SU-DHL-6 (cell line): ENCODE measurements at regions not wholly inside any gene's neighbourhood (a gene's known extent, or its start where the extent isn't known, plus 50 kb on each side); places are given as distances from the start of the nearest gene placed in this dataset.

Experiments
- H2AFZ ChIP-seq: fragments of 200-600 bp; sonication (generic); 2 replicates; pipeline ENCODE4 v1.6.1; 2014; ENCODE audit warnings: low read depth, mild to moderate bottlenecking, moderate library complexity, mixed read lengths, antibody characterized with exemption, low read length; ENCODE audit not compliant: severe bottlenecking
- H3F3A ChIP-seq: fragments of 200-600 bp; shearing (Covaris generic); 2 replicates; pipeline ENCODE4 v1.6.0; 2016; ENCODE audit warnings: antibody characterized with exemption, mild to moderate bottlenecking; ENCODE audit not compliant: insufficient read depth
- H3K27ac ChIP-seq: fragments of 200-600 bp; sonication (generic); 2 replicates; pipeline ENCODE4 v1.5.1; 2016; ENCODE audit warnings: low read depth, mild to moderate bottlenecking, low read length, moderate library complexity, mixed read lengths
- H3K27me3 ChIP-seq: fragments of 200-600 bp; sonication (generic), shearing (Covaris generic); 2 replicates; pipeline ENCODE4 v1.6.0; 2014; ENCODE audit warnings: mild to moderate bottlenecking, low read length
- H3K36me3 ChIP-seq: fragments of 200-600 bp; sonication (generic); 2 replicates; pipeline ENCODE4 v1.6.1; 2014; ENCODE audit warnings: mild to moderate bottlenecking, low read length, mixed read lengths
- H3K4me2 ChIP-seq: fragments of 300-600, 200-600 bp; shearing (Covaris generic), sonication (generic); 2 replicates; pipeline ENCODE4 v1.6.0; 2014; ENCODE audit warnings: low read length, low read depth, mild to moderate bottlenecking; ENCODE audit not compliant: poor library complexity, severe bottlenecking
- H3K4me3 ChIP-seq: fragments of 200-600 bp; sonication (generic); 2 replicates; pipeline ENCODE4 v1.5.1; 2014; ENCODE audit warnings: antibody characterized with exemption, low read length, mild to moderate bottlenecking, mixed read lengths; ENCODE audit not compliant: insufficient read depth, poor library complexity, severe bottlenecking
- H3K79me2 ChIP-seq: fragments of 200-600 bp; sonication (generic); 2 replicates; pipeline ENCODE4 v1.6.1; 2014; ENCODE audit warnings: mild to moderate bottlenecking, low read length, moderate library complexity; ENCODE audit not compliant: insufficient read depth
- H3K9ac ChIP-seq: fragments of 200-600 bp; sonication (generic); 2 replicates; pipeline ENCODE4 v1.7.0; 2014; ENCODE audit warnings: mild to moderate bottlenecking, low read length
- H3K9me2 ChIP-seq: fragments of 200-600 bp; sonication (generic); replicated peaks from 2 replicates; pipeline ENCODE4 v1.6.1; 2014; ENCODE audit warnings: low read length; ENCODE audit not compliant: insufficient read depth
- H3K9me3 ChIP-seq: fragments of 200-600 bp; sonication (generic); 2 replicates; pipeline ENCODE4 v1.6.1; 2014; ENCODE audit warnings: low read length, mixed read lengths; ENCODE audit not compliant: insufficient read depth
- H4K20me1 ChIP-seq: fragments of 200-600 bp; sonication (generic); 2 replicates; pipeline ENCODE4 v1.6.1; 2014; ENCODE audit warnings: low read depth, mild to moderate bottlenecking, antibody characterized with exemption, low read length, moderate library complexity, mixed read lengths
- EZH2phosphoT487 ChIP-seq: fragments of 200-600 bp; sonication (generic), shearing (Covaris generic); conservative IDR thresholded peaks from 2 replicates; pipeline ENCODE4 v1.6.1; 2018; ENCODE audit warnings: mild to moderate bottlenecking, antibody characterized with exemption, low read length, moderate library complexity, mixed read lengths
- TF ChIP-seq, protein P1 (sequence below): fragments of 200-600 bp; sonication (generic); IDR thresholded peaks from one replicate; pipeline ENCODE4 v1.5.1; 2017; ENCODE audit warnings: antibody characterized with exemption, mild to moderate bottlenecking, low read length, moderate library complexity; ENCODE audit not compliant: insufficient read depth, poor library complexity, severe bottlenecking

DNA sequence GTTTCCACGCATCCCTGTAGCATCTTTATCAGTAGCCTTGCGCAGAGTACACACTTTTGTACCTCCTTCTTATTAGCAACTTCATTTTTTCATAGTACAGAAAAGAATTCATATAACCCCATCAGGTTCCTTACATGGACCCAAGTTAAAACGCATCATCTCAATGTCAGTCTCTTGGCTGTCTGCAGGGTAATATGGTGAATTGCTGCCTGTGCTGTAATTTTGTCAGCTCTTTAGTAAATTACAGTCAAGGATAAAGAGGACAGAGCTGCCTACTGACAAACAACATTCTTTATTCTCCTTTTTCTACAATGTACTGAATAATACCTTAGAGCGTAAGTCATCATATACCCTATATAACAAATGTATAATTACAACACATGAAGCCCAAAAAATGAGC lies 222.5 kb downstream of the MRPL39 start:
- no peak overlapping the region for H3K4me2 ChIP-seq
- TF ChIP-seq EZH2phosphoT487: no peak
- TF ChIP-seq, protein P1, sequence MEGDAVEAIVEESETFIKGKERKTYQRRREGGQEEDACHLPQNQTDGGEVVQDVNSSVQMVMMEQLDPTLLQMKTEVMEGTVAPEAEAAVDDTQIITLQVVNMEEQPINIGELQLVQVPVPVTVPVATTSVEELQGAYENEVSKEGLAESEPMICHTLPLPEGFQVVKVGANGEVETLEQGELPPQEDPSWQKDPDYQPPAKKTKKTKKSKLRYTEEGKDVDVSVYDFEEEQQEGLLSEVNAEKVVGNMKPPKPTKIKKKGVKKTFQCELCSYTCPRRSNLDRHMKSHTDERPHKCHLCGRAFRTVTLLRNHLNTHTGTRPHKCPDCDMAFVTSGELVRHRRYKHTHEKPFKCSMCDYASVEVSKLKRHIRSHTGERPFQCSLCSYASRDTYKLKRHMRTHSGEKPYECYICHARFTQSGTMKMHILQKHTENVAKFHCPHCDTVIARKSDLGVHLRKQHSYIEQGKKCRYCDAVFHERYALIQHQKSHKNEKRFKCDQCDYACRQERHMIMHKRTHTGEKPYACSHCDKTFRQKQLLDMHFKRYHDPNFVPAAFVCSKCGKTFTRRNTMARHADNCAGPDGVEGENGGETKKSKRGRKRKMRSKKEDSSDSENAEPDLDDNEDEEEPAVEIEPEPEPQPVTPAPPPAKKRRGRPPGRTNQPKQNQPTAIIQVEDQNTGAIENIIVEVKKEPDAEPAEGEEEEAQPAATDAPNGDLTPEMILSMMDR: no peak
- H3K9me3 ChIP-seq: no peaks in the 10 kb centered on the region
- H3K9ac ChIP-seq: no peak overlapping the region
- H3K36me3 ChIP-seq: no peaks in the 10 kb centered on the region
- no peak overlapping the region for H3K4me3 ChIP-seq
- H3K79me2 ChIP-seq: no peaks in the 10 kb centered on the region
- no peak overlapping the region for H2AFZ ChIP-seq
- no peaks in the 10 kb centered on the region for H3F3A ChIP-seq
- H3K9me2 ChIP-seq: no peaks in the 10 kb centered on the region
- H3K27me3 ChIP-seq: no peaks in the 10 kb centered on the region
- no peaks in the 10 kb centered on the region for H4K20me1 ChIP-seq
- no peak overlapping the region for H3K27ac ChIP-seq

DNA sequence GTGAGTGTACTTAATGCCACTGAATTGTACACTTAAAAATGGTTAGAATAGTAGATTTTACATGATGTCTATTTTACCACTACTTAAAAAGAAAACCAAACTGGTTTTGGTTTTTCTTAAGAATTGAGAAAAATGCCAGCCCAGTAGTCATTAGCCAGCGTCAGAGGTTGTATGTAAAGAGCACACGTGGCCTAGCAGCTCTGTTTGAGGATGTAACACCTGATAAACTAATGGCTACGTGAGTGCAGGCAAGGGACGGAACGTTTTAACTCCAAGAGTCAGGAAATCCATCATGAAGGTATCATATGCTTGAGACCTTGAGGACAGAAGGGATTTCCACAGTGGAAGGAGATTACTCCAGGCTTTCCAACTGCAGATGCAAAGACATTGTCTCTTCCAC lies 223.7 kb downstream of the MRPL39 start:
- Histone ChIP-seq H3K4me2 (no peak overlapping the region), H3K9ac (no peak overlapping the region), H3K27me3 (no peaks in the 10 kb centered on the region), H3K9me2 (no peaks in the 10 kb centered on the region), H4K20me1 (no peaks in the 10 kb centered on the region), H3F3A (no peaks in the 10 kb centered on the region), H3K27ac (no peak overlapping the region), H3K4me3 (no peak overlapping the region), H2AFZ (no peak overlapping the region), H3K36me3 (no peaks in the 10 kb centered on the region), H3K9me3 (no peaks in the 10 kb centered on the region), H3K79me2 (no peaks in the 10 kb centered on the region)
- TF ChIP-seq EZH2phosphoT487: no peak
- TF ChIP-seq, protein P1: no peak

DNA sequence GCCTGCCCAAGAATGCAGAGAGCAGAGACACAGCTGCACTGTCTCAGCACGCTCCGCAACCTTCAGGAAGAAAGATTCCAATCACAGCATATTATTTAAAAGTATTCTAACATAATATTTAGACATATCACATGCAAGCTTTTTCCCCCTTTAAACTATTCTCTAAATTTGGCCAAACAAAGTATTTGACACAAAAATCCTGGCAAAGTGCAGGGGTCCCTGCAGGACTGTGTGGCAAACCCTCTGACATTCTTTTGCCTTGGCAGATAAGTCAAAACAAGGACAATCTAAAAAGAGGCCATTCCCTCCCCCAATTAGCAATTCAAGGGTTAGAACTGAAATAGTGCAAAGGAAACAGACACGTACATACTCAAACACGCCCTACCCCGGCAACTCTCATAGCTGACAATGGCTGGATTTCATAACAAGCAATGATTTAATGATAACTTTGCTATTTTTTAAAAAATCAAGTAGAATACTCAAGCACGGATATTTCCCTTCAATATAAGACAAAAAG lies 225.3 kb downstream of the MRPL39 start:
- TF ChIP-seq EZH2phosphoT487: no peak
- TF ChIP-seq, protein P1: no peak
- 0 out of 2 replicates have a peak, but pooled peaks cover 4% of the 10 kb centered on the region for H3K9me3 ChIP-seq
- H3K36me3 ChIP-seq: no peaks in the 10 kb centered on the region
- no peak overlapping the region for H3K4me3 ChIP-seq
- H3K27me3 ChIP-seq: no peaks in the 10 kb centered on the region
- no peak overlapping the region for H3K9ac ChIP-seq
- no peaks in the 10 kb centered on the region for H3K79me2 ChIP-seq
- no peaks in the 10 kb centered on the region for H3K9me2 ChIP-seq
- no peaks in the 10 kb centered on the region for H4K20me1 ChIP-seq
- no peak overlapping the region for H3K27ac ChIP-seq
- no peak overlapping the region for H2AFZ ChIP-seq
- H3F3A ChIP-seq: no peaks in the 10 kb centered on the region
- H3K4me2 ChIP-seq: no peak overlapping the region
